ENCODE measurements at regions not wholly inside any gene's neighbourhood (a gene's known extent, or its start where the extent isn't known, plus 50 kb on each side); places are given as distances from the start of the nearest gene placed in this dataset.

- TF ChIP-seq REST (IDR thresholded peaks at IDR 0.05; ENCODE audit: insufficient replicate concordance, low read depth) (no peak), POLR2AphosphoS5 (IDR thresholded peaks at IDR 0.05; ENCODE audit: low read depth) (no peak), CTCF (IDR thresholded peaks at IDR 0.05; ENCODE audit: insufficient read depth, low read length) (no peak)
Measured at GRCh38 chr9:87029905-87030304, 82.6 kb upstream of the GAS1 start.
